Gastrocnemius medialis (tissue), 4 donors: ENCODE measurements at regions not wholly inside any gene's neighbourhood (a gene's known extent, or its start where the extent isn't known, plus 50 kb on each side); places are given as distances from the start of the nearest gene placed in this dataset.

ENCODE experiments used
- ATAC-seq, 2 donors: fragments of 150-250 bp; one replicate each; pipeline ENCODE4 v1.9.1; 2016
- DNase-seq, 2 donors: peaks; one replicate each; pipeline ENCODE4 v3.0.0-alpha.2; 2019
- H3K27ac ChIP-seq, 4 donors: fragments of 200-600 bp; sonication (generic); 1 replicate in 1 of 4; 2 replicates in 3 of 4; pipeline ENCODE4 v1.5.1; 2016 to 2018; ENCODE audit warnings: mild to moderate bottlenecking in 2 of 4, moderate library complexity in 1 of 4
- H3K27me3 ChIP-seq, 3 donors: fragments of 200-600 bp; sonication (generic) in 2 of 3; 1 replicate in 1 of 3; 2 replicates in 2 of 3; pipeline versions ENCODE4 v1.5.1 to v1.6.0; 2016 to 2019; ENCODE audit warnings: mild to moderate bottlenecking in 1 of 3, moderate library complexity in 1 of 3
- H3K36me3 ChIP-seq, 2 donors: fragments of 200-600 bp; sonication (generic) in 1 of 2; one replicate each; pipeline ENCODE4 v1.5.1; 2017 to 2018
- H3K4me1 ChIP-seq, 2 donors: fragments of 200-600 bp; sonication (generic) in 1 of 2; one replicate each; pipeline ENCODE4 v1.5.1; 2016 to 2017; ENCODE audit warnings: mild to moderate bottlenecking in 2 of 2
- H3K4me3 ChIP-seq, 4 donors: fragments of 200-600 bp; sonication (generic) in 3 of 4; 1 replicate in 1 of 4; 2 replicates in 3 of 4; pipeline ENCODE4 v1.5.1; 2016 to 2019; ENCODE audit warnings: mild to moderate bottlenecking in 2 of 4
- H3K9me3 ChIP-seq, 3 donors: fragments of 200-600 bp; sonication (generic) in 2 of 3; 1 replicate in 1 of 3; 2 replicates in 2 of 3; pipeline ENCODE4 v1.5.1; 2016 to 2019
- CTCF ChIP-seq, 5 experiments: fragments of 450-650 bp in 3 of 5; fragments of 200-600 bp in 2 of 5; sonication (generic) in 2 of 5; IDR thresholded peaks in 4 of 5; conservative IDR thresholded peaks in 1 of 5; 1 replicate in 4 of 5; 2 replicates in 1 of 5; pipeline ENCODE4 v1.5.1; 2016 to 2019; ENCODE audit warnings: antibody characterized with exemption in 5 of 5, mild to moderate bottlenecking in 3 of 5, moderate library complexity in 3 of 5
- POLR2A ChIP-seq, 2 donors: fragments of 450-650 bp; IDR thresholded peaks; one replicate each; pipeline ENCODE4 v1.6.1; 2017; ENCODE audit warnings: antibody characterized with exemption in 2 of 2, mild to moderate bottlenecking in 2 of 2, moderate library complexity in 2 of 2
- in situ Hi-C, 4 donors: fragments of 200-750 bp; cut with MboI; loops; one replicate each; pipeline versions ENCODE4 v1.15.0 to v1.8.0; 2017; ENCODE audit warnings: low sequenced_read_pairs in 4 of 4
- intact Hi-C: fragments of 100-400 bp; cut with DNase I; formaldehyde crosslinking; loops from one replicate; pipeline ENCODE4 v1.15.1; 2023; ENCODE audit warnings: low total_unique reads

- H3K9me3 ChIP-seq = no peaks in the 10 kb centered on the region
- ATAC-seq (no peak), DNase-seq (no peak)
- no peak for TF ChIP-seq CTCF (IDR thresholded peaks at IDR 0.05 in 4 of 5, conservative IDR thresholded peaks at IDR 0.05 in 1 of 5)
- TF ChIP-seq POLR2A (IDR thresholded peaks at IDR 0.05) = no peak
- H3K27ac ChIP-seq = no peak overlapping the region
- no peaks in the 10 kb centered on the region for H3K36me3 ChIP-seq
- intact Hi-C loops (no loop called here), in situ Hi-C loops (no loop called here)
- no peaks in the 10 kb centered on the region for H3K4me1 ChIP-seq
- no peak overlapping the region for H3K4me3 ChIP-seq
- H3K27me3 ChIP-seq = peaks cover 0 to 2% (median 0%) of the 10 kb centered on the region in 3 donors
Observed at GRCh38 chr11:15370495-15371147, 255.9 kb downstream of the INSC start.

- H3K9me3 ChIP-seq = no peaks in the 10 kb centered on the region
- no peak for ATAC-seq
- H3K27ac ChIP-seq = no peak overlapping the region
- no peak for TF ChIP-seq CTCF (IDR thresholded peaks at IDR 0.05 in 4 of 5, conservative IDR thresholded peaks at IDR 0.05 in 1 of 5)
- no peak for TF ChIP-seq POLR2A (IDR thresholded peaks at IDR 0.05)
- H3K4me1 ChIP-seq = no peaks in the 10 kb centered on the region
- H3K27me3 ChIP-seq = peaks cover 0 to 2% (median 0%) of the 10 kb centered on the region in 3 donors
- in situ Hi-C loops (no loop called here), intact Hi-C loops (no loop called here)
- H3K36me3 ChIP-seq = no peaks in the 10 kb centered on the region
- DNase-seq = no peak
- no peak overlapping the region for H3K4me3 ChIP-seq
Observed at GRCh38 chr11:15371533-15371932, 256.8 kb downstream of the INSC start.

DNA sequence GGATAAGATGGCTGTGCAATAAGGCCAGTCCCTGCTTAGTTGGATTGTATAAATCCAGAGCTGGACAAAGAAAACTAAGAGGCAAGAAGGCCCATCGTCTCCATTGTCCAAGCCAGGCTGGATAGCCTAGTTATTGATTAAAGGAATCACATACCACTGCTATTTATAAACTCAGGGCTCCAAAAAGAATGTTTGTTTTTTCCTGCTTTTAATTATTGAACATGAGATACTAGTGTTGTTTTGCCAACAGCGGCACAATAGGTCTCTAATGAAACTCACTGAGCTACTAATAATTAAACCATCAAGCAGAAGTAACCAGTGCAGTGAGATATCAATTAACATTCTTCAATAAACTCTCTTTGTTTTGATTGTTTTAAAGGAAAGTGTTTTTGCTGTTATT, 259.7 kb downstream of the INSC start:
- TF ChIP-seq CTCF (IDR thresholded peaks at IDR 0.05 in 4 of 5, conservative IDR thresholded peaks at IDR 0.05 in 1 of 5) (no peak), POLR2A (IDR thresholded peaks at IDR 0.05) (no peak)
- in situ Hi-C loops (no loop called here), intact Hi-C loops (no loop called here)
- DNase-seq (no peak), ATAC-seq (no peak)
- Histone ChIP-seq H3K4me3 (no peak overlapping the region), H3K36me3 (no peaks in the 10 kb centered on the region), H3K9me3 (no peaks in the 10 kb centered on the region), H3K27me3 (no peaks in the 10 kb centered on the region), H3K27ac (no peak overlapping the region), H3K4me1 (no peaks in the 10 kb centered on the region)

GRCh38 chr11:15378941-15379340, 264.2 kb downstream of the INSC start:
- Histone ChIP-seq H3K36me3 (no peaks in the 10 kb centered on the region), H3K27ac (no peak overlapping the region), H3K27me3 (no peaks in the 10 kb centered on the region), H3K4me1 (no peaks in the 10 kb centered on the region), H3K9me3 (no peaks in the 10 kb centered on the region), H3K4me3 (no peak overlapping the region)
- no peak for TF ChIP-seq POLR2A (IDR thresholded peaks at IDR 0.05)
- TF ChIP-seq CTCF (IDR thresholded peaks at IDR 0.05 in 4 of 5, conservative IDR thresholded peaks at IDR 0.05 in 1 of 5) = no peak
- DNase-seq (no peak), ATAC-seq (no peak)
- intact Hi-C loops (no loop called here), in situ Hi-C loops (no loop called here)

- no peak for TF ChIP-seq CTCF (IDR thresholded peaks at IDR 0.05 in 4 of 5, conservative IDR thresholded peaks at IDR 0.05 in 1 of 5)
- no peak for DNase-seq
- no peaks in the 10 kb centered on the region for H3K36me3 ChIP-seq
- no peaks in the 10 kb centered on the region for H3K9me3 ChIP-seq
- in situ Hi-C loops = no loop called here
- H3K4me1 ChIP-seq = no peaks in the 10 kb centered on the region
- H3K4me3 ChIP-seq = no peak overlapping the region
- ATAC-seq = no peak
- intact Hi-C loops = no loop called here
- no peaks in the 10 kb centered on the region for H3K27me3 ChIP-seq
- H3K27ac ChIP-seq = no peak overlapping the region
Observed at GRCh38 chr11:15379483-15379882, 264.8 kb downstream of the INSC start.
